Parathyroid adenoma (tissue), 2 donors: ENCODE measurements at regions not wholly inside any gene's neighbourhood (a gene's known extent, or its start where the extent isn't known, plus 50 kb on each side); places are given as distances from the start of the nearest gene placed in this dataset.
"Not testable (repeated sequence)": the region's sequence is repeated elsewhere in the genome, so short reads cannot be mapped to it uniquely, and the experiment has no call there.

Experiments used
- H2AFZ ChIP-seq: fragments of 300-600 bp; sonication (generic); one replicate; pipeline ENCODE4 v1.7.0; 2017; ENCODE audit warnings: antibody characterized with exemption, mild to moderate bottlenecking
- H3K27ac ChIP-seq: fragments of 300-600 bp; sonication (generic); one replicate; pipeline ENCODE4 v1.7.0; 2017
- H3K27me3 ChIP-seq: fragments of 300-600 bp; sonication (generic); one replicate; pipeline ENCODE4 v1.7.0; 2017; ENCODE audit warnings: low read length; ENCODE audit not compliant: control insufficient read depth, insufficient read depth
- H3K36me3 ChIP-seq: fragments of 300-600 bp; sonication (generic); one replicate; pipeline ENCODE4 v1.7.0; 2017; ENCODE audit warnings: low read length; ENCODE audit not compliant: control insufficient read depth, insufficient read depth
- H3K4me1 ChIP-seq: fragments of 300-600 bp; sonication (generic); one replicate; pipeline ENCODE4 v1.7.0; 2017; ENCODE audit warnings: control low read depth
- H3K4me2 ChIP-seq: fragments of 300-600 bp; sonication (generic); one replicate; pipeline ENCODE4 v1.7.0; 2017; ENCODE audit warnings: low read length
- H3K4me3 ChIP-seq: fragments of 300-600 bp; sonication (generic); one replicate; pipeline ENCODE4 v1.7.0; 2017; ENCODE audit warnings: low read depth, low read length
- H3K79me2 ChIP-seq: fragments of 300-600 bp; sonication (generic); one replicate; pipeline ENCODE4 v1.7.0; 2017; ENCODE audit warnings: control low read depth
- H3K9ac ChIP-seq: fragments of 300-600 bp; sonication (generic); one replicate; pipeline ENCODE4 v1.7.0; 2017; ENCODE audit warnings: mild to moderate bottlenecking
- H3K9me3 ChIP-seq: fragments of 300-600 bp; sonication (generic); one replicate; pipeline ENCODE4 v1.7.0; 2017; ENCODE audit warnings: low read length; ENCODE audit not compliant: control insufficient read depth
- TF ChIP-seq, protein P1 (sequence below): fragments of 300-600 bp; sonication (generic); IDR thresholded peaks from one replicate; pipeline ENCODE4 v1.7.0; 2017; ENCODE audit warnings: antibody characterized with exemption, mild to moderate bottlenecking
- donor health status: primary hyperparathyroidism.

DNA sequence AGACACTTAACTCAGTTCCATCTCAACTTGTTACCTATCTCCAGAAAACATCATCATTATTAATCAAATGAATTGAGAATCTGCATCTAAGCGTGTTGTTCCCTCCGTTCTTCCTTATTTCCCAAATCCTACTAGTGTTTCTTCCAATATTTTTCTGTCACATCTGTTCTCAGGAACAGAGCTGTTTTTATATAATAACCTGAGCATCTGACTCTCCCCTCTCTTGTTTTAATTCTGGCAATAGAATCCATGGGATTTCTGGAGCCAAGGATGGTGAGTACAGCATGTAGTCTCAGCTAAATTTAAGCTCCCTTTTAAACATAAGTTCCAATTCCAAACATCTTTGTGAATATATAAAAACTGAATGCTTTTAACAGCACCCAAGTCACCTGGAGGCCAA, 558.3 kb downstream of the DTWD2 start:
- no peak overlapping the region for H3K4me2 ChIP-seq
- H3K4me3 ChIP-seq = no peak overlapping the region
- H3K79me2 ChIP-seq = no peaks in the 10 kb centered on the region
- no peak overlapping the region for H2AFZ ChIP-seq
- H3K27ac ChIP-seq = no peak overlapping the region
- H3K36me3 ChIP-seq = no peaks in the 10 kb centered on the region
- no peaks in the 10 kb centered on the region for H3K4me1 ChIP-seq
- H3K9ac ChIP-seq = no peak overlapping the region
- H3K9me3 ChIP-seq = no peaks in the 10 kb centered on the region
- no peaks in the 10 kb centered on the region for H3K27me3 ChIP-seq
- TF ChIP-seq, protein P1, sequence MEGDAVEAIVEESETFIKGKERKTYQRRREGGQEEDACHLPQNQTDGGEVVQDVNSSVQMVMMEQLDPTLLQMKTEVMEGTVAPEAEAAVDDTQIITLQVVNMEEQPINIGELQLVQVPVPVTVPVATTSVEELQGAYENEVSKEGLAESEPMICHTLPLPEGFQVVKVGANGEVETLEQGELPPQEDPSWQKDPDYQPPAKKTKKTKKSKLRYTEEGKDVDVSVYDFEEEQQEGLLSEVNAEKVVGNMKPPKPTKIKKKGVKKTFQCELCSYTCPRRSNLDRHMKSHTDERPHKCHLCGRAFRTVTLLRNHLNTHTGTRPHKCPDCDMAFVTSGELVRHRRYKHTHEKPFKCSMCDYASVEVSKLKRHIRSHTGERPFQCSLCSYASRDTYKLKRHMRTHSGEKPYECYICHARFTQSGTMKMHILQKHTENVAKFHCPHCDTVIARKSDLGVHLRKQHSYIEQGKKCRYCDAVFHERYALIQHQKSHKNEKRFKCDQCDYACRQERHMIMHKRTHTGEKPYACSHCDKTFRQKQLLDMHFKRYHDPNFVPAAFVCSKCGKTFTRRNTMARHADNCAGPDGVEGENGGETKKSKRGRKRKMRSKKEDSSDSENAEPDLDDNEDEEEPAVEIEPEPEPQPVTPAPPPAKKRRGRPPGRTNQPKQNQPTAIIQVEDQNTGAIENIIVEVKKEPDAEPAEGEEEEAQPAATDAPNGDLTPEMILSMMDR = no peak

DNA sequence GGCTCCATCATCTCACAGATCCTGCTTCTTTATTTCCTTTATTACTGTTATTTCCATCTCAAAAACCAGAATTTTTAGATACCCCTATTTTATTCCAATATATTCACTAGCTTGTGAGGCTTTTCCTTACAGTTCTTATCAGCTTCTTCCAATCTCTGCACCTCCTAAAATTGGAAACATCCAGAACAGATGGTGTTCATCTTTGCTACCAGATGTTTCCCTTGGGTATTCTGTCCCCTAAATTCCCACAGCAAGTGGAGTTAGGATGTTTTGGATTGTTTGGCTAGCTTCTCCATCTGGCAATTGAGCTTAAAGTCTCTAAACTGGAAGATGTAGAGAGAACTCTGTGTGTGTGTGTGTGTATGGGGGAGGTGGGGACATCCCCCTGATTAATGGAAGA, 580.4 kb downstream of the DTWD2 start:
- no peaks in the 10 kb centered on the region for H3K79me2 ChIP-seq
- no peak overlapping the region for H3K27ac ChIP-seq
- no peak overlapping the region for H2AFZ ChIP-seq
- no peaks in the 10 kb centered on the region for H3K36me3 ChIP-seq
- no peak overlapping the region for H3K4me2 ChIP-seq
- H3K9ac ChIP-seq = no peak overlapping the region
- H3K27me3 ChIP-seq = no peaks in the 10 kb centered on the region
- no peaks in the 10 kb centered on the region for H3K9me3 ChIP-seq
- no peak overlapping the region for H3K4me3 ChIP-seq
- no peaks in the 10 kb centered on the region for H3K4me1 ChIP-seq
- TF ChIP-seq, protein P1 = no peak

DNA sequence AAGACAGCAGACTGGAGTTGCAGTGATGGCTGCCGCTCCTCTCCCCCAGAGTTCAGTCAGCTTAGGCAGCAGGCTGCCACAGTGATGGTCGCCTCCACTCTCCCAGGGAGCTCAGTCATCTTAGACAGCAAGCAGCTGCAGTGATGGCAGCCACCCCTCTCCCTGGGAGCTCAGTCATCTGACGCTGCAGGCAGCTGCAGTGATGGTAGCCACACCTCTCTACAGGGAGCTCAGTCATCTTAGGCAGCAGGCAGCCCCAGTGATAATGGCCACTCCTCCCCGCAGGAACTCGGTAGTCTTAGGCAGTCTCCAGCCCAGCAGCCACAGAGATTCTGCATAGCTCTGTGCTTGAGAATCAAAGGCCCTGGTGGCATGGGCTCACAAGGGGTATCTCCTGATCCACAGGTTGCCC, 582.7 kb downstream of the DTWD2 start:
- Histone ChIP-seq H3K9me3 (no peaks in the 10 kb centered on the region), H3K4me3 (no peak overlapping the region), H3K79me2 (no peaks in the 10 kb centered on the region), H3K27me3 (no peaks in the 10 kb centered on the region), H3K4me1 (no peaks in the 10 kb centered on the region), H3K36me3 (no peaks in the 10 kb centered on the region), H3K9ac (no peak overlapping the region), H2AFZ (no peak overlapping the region), H3K4me2 (no peak overlapping the region), H3K27ac (no peak overlapping the region)
- TF ChIP-seq, protein P1 = no peak

DNA sequence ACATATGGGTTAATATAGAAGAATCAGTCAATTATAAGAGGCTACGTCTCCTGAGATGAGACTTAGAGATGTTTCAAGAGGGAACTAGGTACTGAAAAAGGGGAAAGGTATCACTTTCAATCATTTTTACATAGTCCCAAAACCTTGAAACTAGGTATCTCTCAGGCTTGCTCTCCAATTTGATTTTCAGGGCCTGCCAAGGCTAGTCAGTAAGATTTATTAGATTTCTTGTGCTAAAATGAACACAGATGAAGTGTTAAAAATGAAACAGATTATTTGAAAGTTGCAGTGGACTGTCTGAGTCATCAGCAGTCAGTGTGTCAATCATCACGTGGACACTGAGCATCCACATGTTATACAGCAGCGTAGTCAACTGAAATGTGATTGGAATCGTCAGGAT, 591.1 kb downstream of the DTWD2 start:
- Histone ChIP-seq H3K27ac (no peak overlapping the region), H3K4me2 (no peak overlapping the region), H3K4me3 (no peak overlapping the region), H3K27me3 (no peaks in the 10 kb centered on the region), H3K9me3 (no peaks in the 10 kb centered on the region), H3K4me1 (no peaks in the 10 kb centered on the region), H3K9ac (no peak overlapping the region), H3K79me2 (no peaks in the 10 kb centered on the region), H3K36me3 (no peaks in the 10 kb centered on the region), H2AFZ (no peak overlapping the region)
- TF ChIP-seq, protein P1 = no peak

DNA sequence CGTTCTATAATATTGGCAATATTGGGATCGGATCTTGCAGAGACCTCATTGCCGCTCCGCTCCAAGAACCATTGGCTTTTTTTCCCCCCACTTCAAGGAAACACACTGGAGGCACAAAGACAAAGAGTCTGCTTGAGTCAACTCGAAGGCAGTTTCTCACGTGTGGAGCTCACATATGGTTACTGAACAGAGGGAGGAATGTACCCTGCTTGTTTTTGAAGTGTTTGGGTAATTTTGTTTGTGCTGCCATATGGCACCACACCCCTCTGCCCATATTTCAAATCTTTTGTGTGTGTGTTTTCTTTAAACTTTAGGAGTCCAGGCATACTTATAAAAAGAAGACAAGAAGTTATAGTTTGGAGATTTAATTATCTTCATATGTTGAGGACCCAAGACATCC, 595.9 kb downstream of the DTWD2 start:
- H3K4me2 ChIP-seq = no peak overlapping the region
- TF ChIP-seq, protein P1 = no peak
- H2AFZ ChIP-seq = no peak overlapping the region
- H3K27me3 ChIP-seq = no peaks in the 10 kb centered on the region
- no peak overlapping the region for H3K27ac ChIP-seq
- H3K4me1 ChIP-seq = no peaks in the 10 kb centered on the region
- H3K79me2 ChIP-seq = no peaks in the 10 kb centered on the region
- no peaks in the 10 kb centered on the region for H3K9me3 ChIP-seq
- H3K4me3 ChIP-seq = no peak overlapping the region
- H3K9ac ChIP-seq = no peak overlapping the region
- no peaks in the 10 kb centered on the region for H3K36me3 ChIP-seq

DNA sequence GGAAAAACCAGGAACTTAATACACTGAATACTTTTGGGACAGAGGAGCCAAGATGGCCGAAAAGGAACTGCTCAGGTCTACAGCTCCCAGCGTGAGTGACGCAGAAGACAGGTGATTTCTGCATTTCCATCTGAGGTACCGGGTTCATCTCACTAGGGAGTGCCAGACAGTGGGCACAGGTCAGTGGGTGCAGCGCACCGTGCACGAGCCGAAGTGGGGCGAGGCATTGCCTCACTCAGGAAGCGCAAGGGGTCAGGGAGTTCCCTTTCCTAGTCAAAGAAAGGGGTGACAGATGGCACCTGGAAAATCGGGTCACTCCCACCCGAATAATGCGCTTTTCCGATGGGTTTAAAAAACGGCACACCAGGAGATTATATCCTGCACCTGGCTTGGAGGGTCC, 605.4 kb downstream of the DTWD2 start:
- not testable (repeated sequence) for H3K9me3 ChIP-seq, H3K4me2 ChIP-seq, H3K79me2 ChIP-seq, H3K4me1 ChIP-seq, H3K4me3 ChIP-seq, H2AFZ ChIP-seq, H3K27ac ChIP-seq, H3K9ac ChIP-seq, H3K36me3 ChIP-seq, H3K27me3 ChIP-seq
